HepG2 (cell line): ENCODE measurements at regions not wholly inside any gene's neighbourhood (a gene's known extent, or its start where the extent isn't known, plus 50 kb on each side); places are given as distances from the start of the nearest gene placed in this dataset.

Experiments used
- ATAC-seq: fragments of 200-7000 bp; cut with Tn5 transposase; 3 replicates; pipeline ENCODE4 v1.9.1; 2020; ENCODE audit warnings: mild to moderate bottlenecking, moderate library complexity
- BruUV-seq: library from RNA; stranded (reverse); fragments of 400-500 nt; replicated peaks from 2 replicates; lab custom pipeline; 2021; lab: Mats Ljungman, UMichigan
- CTCF ChIA-PET: fragments of 300-600 bp; formaldehyde crosslinking; extraction: SDS; loops from one replicate; lab custom pipeline; 2021; ENCODE audit warnings: low total read pairs, inconsistent platforms, low intra/inter-chr PET ratio; lab: Yijun Ruan, JAX
- POLR2A ChIA-PET: fragments of 350-600 bp; sonication (Branson Sonifier 250); formaldehyde crosslinking; loops from one replicate; lab custom pipeline; 2020; ENCODE audit warnings: antibody characterized with exemption, inconsistent platforms; lab: Yijun Ruan, JAX
- DNase-seq: peaks from one replicate; pipeline ENCODE4 v3.0.0-alpha.2; 2015; ENCODE audit warnings: low spot score
- FAIRE-seq: peaks from 3 replicates; lab custom pipeline; 2011; peaks lifted over from hg19 to GRCh38; lab: Jason Lieb, UNC
- H2AFZ ChIP-seq: one replicate; pipeline ENCODE4 v1.6.1; 2011; ENCODE audit warnings: low read length, inconsistent platforms
- H3K27ac ChIP-seq: fragments of 300-600 bp; 3 replicates; pipeline ENCODE4 v1.8.0; 2011; ENCODE audit warnings: mixed run types, mild to moderate bottlenecking, mixed read lengths, low read length, inconsistent platforms; ENCODE audit not compliant: insufficient read depth; ENCODE audit errors: extremely low read length
- H3K27me3 ChIP-seq, 2 experiments: fragments of 200-600 bp in 1 of 2; 2 replicates in 1 of 2; 3 replicates in 1 of 2; pipeline versions ENCODE4 v1.6.0 to v1.8.0; 2011; ENCODE audit warnings: low read length in 2 of 2, mild to moderate bottlenecking in 2 of 2, moderate library complexity in 2 of 2, inconsistent platforms in 1 of 2; ENCODE audit not compliant: insufficient read depth in 2 of 2, control insufficient read depth in 1 of 2
- H3K36me3 ChIP-seq, 2 experiments: fragments of 200-600 bp in 1 of 2; replicated peaks in 1 of 2; 2 replicates in 1 of 2; 3 replicates in 1 of 2; pipeline versions ENCODE4 v1.5.1 to v1.8.0; 2011; ENCODE audit warnings: low read length in 2 of 2, inconsistent platforms in 1 of 2; ENCODE audit not compliant: insufficient read depth in 2 of 2, control insufficient read depth in 1 of 2
- H3K4me1 ChIP-seq: 2 replicates; pipeline ENCODE4 v1.5.1; 2012; ENCODE audit warnings: low read length, inconsistent platforms; ENCODE audit not compliant: insufficient read depth
- H3K4me2 ChIP-seq: 2 replicates; pipeline ENCODE4 v1.6.0; 2011; ENCODE audit warnings: low read depth, low read length, inconsistent platforms
- H3K4me3 ChIP-seq, 3 experiments: fragments of 200-600 bp in 1 of 3; sonication (generic), shearing (Covaris generic) in 1 of 3; replicated peaks in 1 of 3; 2 replicates each; pipeline ENCODE4 v1.5.1; 2011 to 2016; ENCODE audit warnings: low read length in 3 of 3, inconsistent platforms in 2 of 3, low read depth in 2 of 3, mild to moderate bottlenecking in 2 of 3, control low read depth in 1 of 3, mixed read lengths in 1 of 3; ENCODE audit not compliant: insufficient read depth in 1 of 3
- H3K79me2 ChIP-seq: one replicate; pipeline ENCODE4 v1.6.1; 2011; ENCODE audit warnings: low read length, inconsistent platforms; ENCODE audit not compliant: insufficient read depth
- H3K9ac ChIP-seq: 2 replicates; pipeline ENCODE4 v1.6.0; 2011; ENCODE audit warnings: mild to moderate bottlenecking, low read depth, low read length, inconsistent platforms; ENCODE audit not compliant: insufficient read depth
- H3K9me3 ChIP-seq: 2 replicates; pipeline ENCODE4 v1.5.1; 2012; ENCODE audit warnings: mild to moderate bottlenecking, low read length
- H4K20me1 ChIP-seq: 2 replicates; pipeline ENCODE4 v1.6.0; 2011; ENCODE audit warnings: inconsistent platforms, mild to moderate bottlenecking, low read length, moderate library complexity; ENCODE audit not compliant: insufficient read depth
- CENPT ChIP-seq: sonication (generic); formaldehyde crosslinking; IDR thresholded peaks from 2 replicates; pipeline ENCODE4 v1.8.0; 2022; ENCODE audit warnings: low read depth, mild to moderate bottlenecking, moderate library complexity, missing genetic modification reagents
- CENPX ChIP-seq: sonication (generic); formaldehyde crosslinking; IDR thresholded peaks from 2 replicates; pipeline ENCODE4 v1.9.0; 2021; ENCODE audit warnings: mild to moderate bottlenecking, missing genetic modification reagents, moderate library complexity
- DR1 ChIP-seq: sonication (generic); formaldehyde crosslinking; IDR thresholded peaks from 2 replicates; pipeline ENCODE4 v1.8.0; 2021; ENCODE audit warnings: mild to moderate bottlenecking, missing genetic modification reagents, inconsistent platforms
- IKZF4 ChIP-seq: sonication (generic); formaldehyde crosslinking; IDR thresholded peaks from 2 replicates; pipeline ENCODE4 v1.5.1; 2020; ENCODE audit warnings: borderline replicate concordance, mild to moderate bottlenecking, low read depth, missing genetic modification reagents; ENCODE audit errors: not compliant biosample characterization
- JDP2 ChIP-seq: sonication (generic); formaldehyde crosslinking; IDR thresholded peaks from 2 replicates; pipeline ENCODE4 v1.8.1; 2022; ENCODE audit warnings: missing genetic modification reagents, borderline replicate concordance
- KLF6 ChIP-seq: IDR thresholded peaks from 2 replicates; pipeline ENCODE4 v1.8.0; 2016; ENCODE audit warnings: missing biosample characterization, missing genetic modification reagents
- MZF1 ChIP-seq: sonication (generic); formaldehyde crosslinking; IDR thresholded peaks from 2 replicates; pipeline ENCODE4 v1.8.1; 2023; ENCODE audit warnings: mild to moderate bottlenecking, missing genetic modification reagents, borderline replicate concordance
- PHF20 ChIP-seq: sonication (generic); formaldehyde crosslinking; IDR thresholded peaks from 2 replicates; pipeline ENCODE4 v1.5.0; 2020; ENCODE audit warnings: mild to moderate bottlenecking, missing genetic modification reagents
- ZFP62 ChIP-seq: sonication (generic); formaldehyde crosslinking; IDR thresholded peaks from 2 replicates; pipeline ENCODE4 v1.4.0; 2020; ENCODE audit warnings: missing genetic modification reagents
- ZNF329 ChIP-seq: sonication (generic); formaldehyde crosslinking; IDR thresholded peaks from 2 replicates; pipeline ENCODE4 v1.9.0; 2021; ENCODE audit warnings: low read depth, mild to moderate bottlenecking, missing genetic modification reagents
- ZNF335 ChIP-seq: sonication (generic); formaldehyde crosslinking; IDR thresholded peaks from 2 replicates; pipeline ENCODE4 v1.4.0; 2020; ENCODE audit warnings: missing genetic modification reagents
- ZNF383 ChIP-seq: sonication (generic); formaldehyde crosslinking; IDR thresholded peaks from 2 replicates; pipeline ENCODE4 v1.4.0; 2020; ENCODE audit warnings: missing genetic modification reagents, mild to moderate bottlenecking, borderline replicate concordance
- ZNF574 ChIP-seq: sonication (generic); formaldehyde crosslinking; IDR thresholded peaks from 2 replicates; pipeline ENCODE4 v1.4.0; 2020; ENCODE audit warnings: missing genetic modification reagents
- ZSCAN5A ChIP-seq: sonication (generic); formaldehyde crosslinking; IDR thresholded peaks from 2 replicates; pipeline ENCODE4 v1.8.0; 2022; ENCODE audit warnings: mild to moderate bottlenecking, missing genetic modification reagents, borderline replicate concordance
- WGBS: methylation state at CpG from one replicate; pipeline ENCODE4 v1.1.6; 2017; ENCODE audit warnings: low lambda C conversion rate; 5-methylcytosine and 5-hydroxymethylcytosine counted together
- in situ Hi-C: cut with HindIII; loops from 2 replicates; pipeline ENCODE4 v1.10.0; 2017; ENCODE audit warnings: low pct_unique_long_range_greater_than_20kb; ENCODE audit not compliant: extremely low pct_ligation_motif_present
- intact Hi-C: fragments of 100-400 bp; cut with micrococcal nuclease; formaldehyde crosslinking; loops from one replicate; pipeline ENCODE4 v1.10.0; 2022; ENCODE audit not compliant: unreplicated experiment
- TF ChIP-seq, protein P1 (sequence below): sonication (generic); IDR thresholded peaks from 2 replicates; pipeline ENCODE4 v1.6.1; 2016; ENCODE audit warnings: low read depth, borderline replicate concordance

GRCh38 chr6:113010196-113010989 is 663.3 kb downstream of the RFPL4B start:
- Histone ChIP-seq H4K20me1 (no peaks in the 10 kb centered on the region), H3K79me2 (no peaks in the 10 kb centered on the region), H3K9me3 (no peaks in the 10 kb centered on the region), H3K27me3 (no peaks in the 10 kb centered on the region), H3K4me3 (no peak overlapping the region), H3K4me1 (no peaks in the 10 kb centered on the region), H3K4me2 (no peak overlapping the region), H3K36me3 (no peaks in the 10 kb centered on the region), H3K27ac (no peak overlapping the region), H3K9ac (no peak overlapping the region), H2AFZ (no peak overlapping the region)
- FAIRE-seq (no peak), ATAC-seq (no peak), DNase-seq (no peak)
- WGBS = 8% methylated on average over 3 of the region's 3 CpGs
- no TSS peak for BruUV-seq
- intact Hi-C loops (no loop called here), in situ Hi-C loops (no loop called here)
- ChIA-PET CTCF (no interaction called here), POLR2A (no interaction called here)
- no peak for TF ChIP-seq ZNF335 (CRISPR knock-in tag)
- no peak for TF ChIP-seq ZSCAN5A (CRISPR knock-in tag)
- no peak for TF ChIP-seq JDP2 (CRISPR knock-in tag)
- TF ChIP-seq MZF1 (CRISPR knock-in tag) = no peak
- TF ChIP-seq PHF20 = no peak
- TF ChIP-seq KLF6 (CRISPR knock-in tag) = no peak
- TF ChIP-seq, protein P1, sequence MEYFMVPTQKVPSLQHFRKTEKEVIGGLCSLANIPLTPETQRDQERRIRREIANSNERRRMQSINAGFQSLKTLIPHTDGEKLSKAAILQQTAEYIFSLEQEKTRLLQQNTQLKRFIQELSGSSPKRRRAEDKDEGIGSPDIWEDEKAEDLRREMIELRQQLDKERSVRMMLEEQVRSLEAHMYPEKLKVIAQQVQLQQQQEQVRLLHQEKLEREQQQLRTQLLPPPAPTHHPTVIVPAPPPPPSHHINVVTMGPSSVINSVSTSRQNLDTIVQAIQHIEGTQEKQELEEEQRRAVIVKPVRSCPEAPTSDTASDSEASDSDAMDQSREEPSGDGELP = no peak
- no peak for TF ChIP-seq CENPT (CRISPR knock-in tag)
- TF ChIP-seq ZFP62 (CRISPR knock-in tag) = no peak
- no peak for TF ChIP-seq IKZF4 (CRISPR knock-in tag)
- TF ChIP-seq CENPX (CRISPR knock-in tag) = no peak
- TF ChIP-seq ZNF574 (CRISPR knock-in tag) = no peak
- TF ChIP-seq ZNF383 = no peak
- TF ChIP-seq DR1 = no peak
- no peak for TF ChIP-seq ZNF329 (CRISPR knock-in tag)
